HCT116 (cell line): ENCODE measurements at regions not wholly inside any gene's neighbourhood (a gene's known extent, or its start where the extent isn't known, plus 50 kb on each side); places are given as distances from the start of the nearest gene placed in this dataset.

Source experiments
- ATAC-seq: fragments of 200-7000 bp; cut with Tn5 transposase; 2 replicates; pipeline ENCODE4 v1.9.1; 2020; ENCODE audit warnings: mild to moderate bottlenecking, moderate library complexity
- BruUV-seq: library from RNA; stranded (reverse); fragments of 400-500 nt; replicated peaks from 2 replicates; lab custom pipeline; 2021; lab: Mats Ljungman, UMichigan
- CTCF ChIA-PET: fragments of 300-600 bp; sonication (Branson Sonifier 250); formaldehyde crosslinking; loops from one replicate; lab custom pipeline; 2021; ENCODE audit warnings: antibody characterized with exemption; lab: Charles Lee
- POLR2A ChIA-PET: fragments of 300-600, 350-600 bp; sonication (Branson Sonifier 250); formaldehyde crosslinking; loops from one replicate; lab custom pipeline; 2021; ENCODE audit warnings: antibody characterized with exemption; lab: Charles Lee
- RAD21 ChIA-PET, 2 experiments: fragments of 300-600 bp; sonication (Branson Sonifier 250); formaldehyde crosslinking; loops; one replicate each; lab custom pipeline; 2023; ENCODE audit warnings: low total read pairs in 2 of 2; ENCODE audit not compliant: uncharacterized antibody in 2 of 2, unreplicated experiment in 2 of 2, low non-redundant PET in 1 of 2; lab: Charles Lee
- DNase-seq: peaks from one replicate; pipeline ENCODE4 v3.0.0-alpha.2; 2010; ENCODE audit warnings: low read depth, low spot score
- H2AFZ ChIP-seq: fragments of 200-600 bp; shearing (Covaris generic), sonication (generic); 2 replicates; pipeline ENCODE4 v1.6.1; 2017; ENCODE audit warnings: low read depth, mixed run types, mixed read lengths, antibody characterized with exemption, low read length; ENCODE audit not compliant: poor library complexity, severe bottlenecking
- H3K27ac ChIP-seq: 2 replicates; pipeline ENCODE4 v1.5.1; 2012; ENCODE audit warnings: low read depth, low read length
- H3K27me3 ChIP-seq: fragments of 200-600 bp; sonication (generic); 2 replicates; pipeline ENCODE4 v1.6.1; 2016; ENCODE audit warnings: mixed run types, low read length, mixed read lengths; ENCODE audit not compliant: insufficient read depth
- H3K36me3 ChIP-seq, 2 experiments: fragments of 200-500 bp in 1 of 2; fragments of 200-600 bp in 1 of 2; sonication (Bioruptor generic) in 1 of 2; sonication (generic) in 1 of 2; 2 replicates each; pipeline versions ENCODE4 v1.5.1 to v1.6.1; 2014 to 2016; ENCODE audit warnings: low read length in 2 of 2, inconsistent platforms in 1 of 2, mixed read lengths in 1 of 2, mixed run types in 1 of 2; ENCODE audit not compliant: insufficient read depth in 2 of 2, control insufficient read depth in 1 of 2
- H3K4me1 ChIP-seq, 2 experiments: fragments of 200-600 bp in 1 of 2; sonication (generic) in 1 of 2; 2 replicates each; pipeline versions ENCODE4 v1.5.1 to v1.6.1; 2012 to 2017; ENCODE audit warnings: low read length in 2 of 2, inconsistent platforms in 1 of 2, mild to moderate bottlenecking in 1 of 2, mixed read lengths in 1 of 2, mixed run types in 1 of 2, moderate library complexity in 1 of 2; ENCODE audit not compliant: insufficient read depth in 2 of 2, control insufficient read depth in 1 of 2
- H3K4me2 ChIP-seq: fragments of 200-600 bp; sonication (generic); 2 replicates; pipeline ENCODE4 v1.6.1; 2017; ENCODE audit warnings: mixed run types, low read length, mixed read lengths
- H3K4me3 ChIP-seq, 2 experiments: fragments of 200-600 bp in 1 of 2; sonication (generic) in 1 of 2; replicated peaks in 1 of 2; 2 replicates each; pipeline ENCODE4 v1.5.1; 2011 to 2016; ENCODE audit warnings: low read length in 2 of 2, control low read depth in 1 of 2, low read depth in 1 of 2, mild to moderate bottlenecking in 1 of 2, mixed read lengths in 1 of 2, mixed run types in 1 of 2
- H3K79me2 ChIP-seq: fragments of 200-600 bp; sonication (generic); 2 replicates; pipeline ENCODE4 v1.6.1; 2017; ENCODE audit warnings: mild to moderate bottlenecking, mixed run types, low read length, moderate library complexity, mixed read lengths; ENCODE audit not compliant: insufficient read depth
- H3K9ac ChIP-seq: fragments of 200-600 bp; sonication (generic); 2 replicates; pipeline ENCODE4 v1.6.1; 2016; ENCODE audit warnings: low read length, mixed read lengths
- H3K9me2 ChIP-seq: fragments of 200-600 bp; sonication (generic), shearing (Covaris generic); 2 replicates; pipeline ENCODE4 v1.6.1; 2017; ENCODE audit warnings: mixed run types, mild to moderate bottlenecking, moderate library complexity; ENCODE audit not compliant: insufficient read depth
- H3K9me3 ChIP-seq, 2 experiments: fragments of 200-500 bp in 1 of 2; fragments of 200-600 bp in 1 of 2; sonication (Bioruptor generic) in 1 of 2; sonication (generic) in 1 of 2; 2 replicates each; pipeline ENCODE4 v1.6.1; 2014 to 2017; ENCODE audit warnings: low read length in 2 of 2, mixed read lengths in 2 of 2, inconsistent platforms in 1 of 2, low read depth in 1 of 2, mild to moderate bottlenecking in 1 of 2, mixed run types in 1 of 2, moderate library complexity in 1 of 2; ENCODE audit not compliant: control insufficient read depth in 1 of 2, insufficient read depth in 1 of 2
- H4K20me1 ChIP-seq: fragments of 200-600 bp; sonication (generic), shearing (Covaris generic); 2 replicates; pipeline ENCODE4 v1.6.1; 2017; ENCODE audit warnings: mixed run types, mild to moderate bottlenecking, moderate library complexity; ENCODE audit not compliant: insufficient read depth
- EGR1 ChIP-seq: IDR thresholded peaks from 2 replicates; pipeline ENCODE4 v1.6.1; 2012; ENCODE audit warnings: low read depth
- ELF1 ChIP-seq: IDR thresholded peaks from 2 replicates; pipeline ENCODE4 v1.6.1; 2012; ENCODE audit warnings: low read depth, borderline replicate concordance
- EZH2phosphoT487 ChIP-seq: fragments of 200-600 bp; IDR thresholded peaks from 2 replicates; pipeline ENCODE4 v1.6.1; 2018; ENCODE audit warnings: antibody characterized with exemption, borderline replicate concordance
- FOSL1 ChIP-seq: IDR thresholded peaks from 2 replicates; pipeline ENCODE4 v1.6.1; 2012; ENCODE audit warnings: low read depth
- MAX ChIP-seq: IDR thresholded peaks from 2 replicates; pipeline ENCODE4 v1.6.1; 2012
- POLR2A ChIP-seq: IDR thresholded peaks from 2 replicates; pipeline ENCODE4 v1.7.0; 2011; ENCODE audit warnings: borderline replicate concordance; ENCODE audit not compliant: insufficient read depth, insufficient read length; ENCODE audit errors: extremely low read depth
- POLR2AphosphoS5 ChIP-seq: IDR thresholded peaks from 2 replicates; pipeline ENCODE4 v1.6.1; 2011; ENCODE audit warnings: mild to moderate bottlenecking, low read depth, low read length, moderate library complexity
- REST ChIP-seq: IDR thresholded peaks from 2 replicates; pipeline ENCODE4 v1.6.1; 2012; ENCODE audit warnings: low read depth
- SIN3A ChIP-seq: IDR thresholded peaks from 2 replicates; pipeline ENCODE4 v1.6.1; 2012; ENCODE audit warnings: low read depth
- YY1 ChIP-seq: IDR thresholded peaks from 2 replicates; pipeline ENCODE4 v1.6.1; 2011; ENCODE audit warnings: low read length, low read depth, moderate library complexity, mild to moderate bottlenecking; ENCODE audit not compliant: insufficient replicate concordance; ENCODE audit errors: extremely low read depth
- ZFX ChIP-seq: fragments of 450-650 bp; IDR thresholded peaks from 2 replicates; pipeline ENCODE4 v1.6.1; 2017
- intact Hi-C: fragments of 100-400 bp; cut with micrococcal nuclease; formaldehyde crosslinking; loops from 2 replicates; pipeline ENCODE4 v1.10.0; 2022
- TF ChIP-seq, protein P1 (sequence below), 3 experiments: fragments of 200-600 bp in 1 of 3; sonication (generic) in 1 of 3; IDR thresholded peaks in 2 of 3; conservative IDR thresholded peaks in 1 of 3; 2 replicates each; pipeline ENCODE4 v1.5.1; 2012 to 2017; ENCODE audit warnings: low read depth in 2 of 3, low read length in 2 of 3, antibody characterized with exemption in 1 of 3, borderline replicate concordance in 1 of 3, control low read depth in 1 of 3, mild to moderate bottlenecking in 1 of 3, mixed read lengths in 1 of 3, mixed run types in 1 of 3, moderate library complexity in 1 of 3; ENCODE audit not compliant: insufficient read depth in 1 of 3

- BruUV-seq, result no TSS peak
- no peaks in the 10 kb centered on the region for H3K9me2 ChIP-seq
- no peaks in the 10 kb centered on the region for H3K79me2 ChIP-seq
- no peak overlapping the region for H3K27ac ChIP-seq
- H3K4me1 ChIP-seq, result no peaks in the 10 kb centered on the region
- no peak overlapping the region for H2AFZ ChIP-seq
- no peak overlapping the region for H3K4me3 ChIP-seq
- no peaks in the 10 kb centered on the region for H3K9me3 ChIP-seq
- no peaks in the 10 kb centered on the region for H3K27me3 ChIP-seq
- H3K36me3 ChIP-seq, result no peaks in the 10 kb centered on the region
- intact Hi-C loops, result no loop called here
- no peak overlapping the region for H3K9ac ChIP-seq
- POLR2A ChIA-PET, result no interaction called here
- TF ChIP-seq YY1, result no peak
- no peak for TF ChIP-seq MAX
- TF ChIP-seq POLR2A, result no peak
- no peak for TF ChIP-seq SIN3A
- TF ChIP-seq EZH2phosphoT487, result no peak
- TF ChIP-seq POLR2AphosphoS5, result no peak
- TF ChIP-seq FOSL1, result no peak
- no peak for TF ChIP-seq ZFX
- RAD21 ChIA-PET, result no interaction called here
- no peak for DNase-seq
- CTCF ChIA-PET, result no interaction called here
- no peak for ATAC-seq
- no peaks in the 10 kb centered on the region for H4K20me1 ChIP-seq
- H3K4me2 ChIP-seq, result no peak overlapping the region
Measured at GRCh38 chr3:143208976-143209714, 89.6 kb downstream of the CHST2 start.

DNA sequence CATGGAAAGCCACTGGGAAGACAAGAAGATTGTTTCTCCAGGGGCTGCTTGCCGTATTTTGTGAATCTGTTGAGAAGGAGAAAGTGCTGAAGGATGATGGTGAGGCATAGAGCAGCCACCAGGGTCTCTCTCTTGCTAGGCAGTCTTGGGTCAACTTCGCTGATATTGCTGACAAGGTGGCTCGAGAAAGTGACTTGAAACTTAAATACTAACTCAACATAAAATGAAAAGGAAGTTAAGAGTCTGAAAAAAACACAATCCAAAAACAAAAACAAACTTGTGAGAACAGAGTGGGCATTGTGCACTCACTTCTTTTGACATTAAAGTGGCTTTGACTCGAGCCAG is 90.1 kb downstream of the CHST2 start:
- POLR2A ChIA-PET, result no interaction called here
- Histone ChIP-seq H3K4me1 (no peaks in the 10 kb centered on the region), H2AFZ (no peak overlapping the region), H3K36me3 (no peaks in the 10 kb centered on the region), H3K79me2 (no peaks in the 10 kb centered on the region), H3K9me2 (no peaks in the 10 kb centered on the region), H3K9me3 (no peaks in the 10 kb centered on the region), H3K27me3 (no peaks in the 10 kb centered on the region), H3K4me3 (no peak overlapping the region)
- no peak for DNase-seq
- RAD21 ChIA-PET, result no interaction called here
- intact Hi-C loops, result no loop called here
- CTCF ChIA-PET, result no interaction called here
- TF ChIP-seq ELF1 (no peak), EGR1 (no peak), REST (no peak)
- TF ChIP-seq, protein P1, sequence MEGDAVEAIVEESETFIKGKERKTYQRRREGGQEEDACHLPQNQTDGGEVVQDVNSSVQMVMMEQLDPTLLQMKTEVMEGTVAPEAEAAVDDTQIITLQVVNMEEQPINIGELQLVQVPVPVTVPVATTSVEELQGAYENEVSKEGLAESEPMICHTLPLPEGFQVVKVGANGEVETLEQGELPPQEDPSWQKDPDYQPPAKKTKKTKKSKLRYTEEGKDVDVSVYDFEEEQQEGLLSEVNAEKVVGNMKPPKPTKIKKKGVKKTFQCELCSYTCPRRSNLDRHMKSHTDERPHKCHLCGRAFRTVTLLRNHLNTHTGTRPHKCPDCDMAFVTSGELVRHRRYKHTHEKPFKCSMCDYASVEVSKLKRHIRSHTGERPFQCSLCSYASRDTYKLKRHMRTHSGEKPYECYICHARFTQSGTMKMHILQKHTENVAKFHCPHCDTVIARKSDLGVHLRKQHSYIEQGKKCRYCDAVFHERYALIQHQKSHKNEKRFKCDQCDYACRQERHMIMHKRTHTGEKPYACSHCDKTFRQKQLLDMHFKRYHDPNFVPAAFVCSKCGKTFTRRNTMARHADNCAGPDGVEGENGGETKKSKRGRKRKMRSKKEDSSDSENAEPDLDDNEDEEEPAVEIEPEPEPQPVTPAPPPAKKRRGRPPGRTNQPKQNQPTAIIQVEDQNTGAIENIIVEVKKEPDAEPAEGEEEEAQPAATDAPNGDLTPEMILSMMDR (IDR thresholded peaks at IDR 0.05 in 2 of 3, conservative IDR thresholded peaks at IDR 0.05 in 1 of 3; ENCODE audit: borderline replicate concordance in 1 of 3, insufficient read depth in 1 of 3, low read depth in 2 of 3, low read length in 2 of 3), result no peak
- TF ChIP-seq, all 23 proteins: peak for 0
- no peaks in the 10 kb centered on the region for H4K20me1 ChIP-seq
- no peak overlapping the region for H3K9ac ChIP-seq
- ATAC-seq, result no peak
- H3K27ac ChIP-seq, result no peak overlapping the region
- H3K4me2 ChIP-seq, result no peak overlapping the region
- no TSS peak for BruUV-seq
